Esophagus muscularis mucosa (tissue), 3 donors: ENCODE measurements at regions not wholly inside any gene's neighbourhood (a gene's known extent, or its start where the extent isn't known, plus 50 kb on each side); places are given as distances from the start of the nearest gene placed in this dataset.
"Not testable (repeated sequence)": the region's sequence is repeated elsewhere in the genome, so short reads cannot be mapped to it uniquely, and the experiment has no call there.

ENCODE experiments used
- POLR2A ChIP-seq: fragments of 450-650 bp; IDR thresholded peaks from one replicate; pipeline ENCODE4 v1.6.1; 2017; ENCODE audit warnings: antibody characterized with exemption, moderate library complexity, mild to moderate bottlenecking, low read depth
- TF ChIP-seq, protein P1 (sequence below), 3 experiments: fragments of 200-600 bp in 2 of 3; fragments of 450-650 bp in 1 of 3; sonication (generic) in 2 of 3; IDR thresholded peaks; one replicate each; pipeline ENCODE4 v1.5.1; 2017 to 2019; ENCODE audit warnings: antibody characterized with exemption in 3 of 3, mild to moderate bottlenecking in 2 of 3, moderate library complexity in 1 of 3

DNA sequence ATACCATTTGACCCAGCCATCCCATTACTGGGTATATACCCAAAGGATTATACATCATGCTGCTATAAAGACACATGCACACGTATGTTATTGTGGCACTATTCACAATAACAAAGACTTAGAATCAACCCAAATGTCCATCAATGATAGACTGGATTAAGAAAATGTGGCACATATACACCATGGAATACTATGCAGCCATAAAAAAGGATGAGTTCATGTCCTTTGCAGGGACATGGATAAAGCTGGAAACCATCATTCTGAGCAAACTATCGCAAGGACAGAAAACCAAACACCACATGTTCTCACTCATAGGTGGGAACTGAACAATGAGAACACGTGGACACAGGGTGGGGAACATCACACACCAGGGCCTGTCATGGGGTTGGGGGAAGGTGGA is 237.6 kb upstream of the KRR1 start:
- not testable (repeated sequence) for TF ChIP-seq POLR2A
- TF ChIP-seq, protein P1, sequence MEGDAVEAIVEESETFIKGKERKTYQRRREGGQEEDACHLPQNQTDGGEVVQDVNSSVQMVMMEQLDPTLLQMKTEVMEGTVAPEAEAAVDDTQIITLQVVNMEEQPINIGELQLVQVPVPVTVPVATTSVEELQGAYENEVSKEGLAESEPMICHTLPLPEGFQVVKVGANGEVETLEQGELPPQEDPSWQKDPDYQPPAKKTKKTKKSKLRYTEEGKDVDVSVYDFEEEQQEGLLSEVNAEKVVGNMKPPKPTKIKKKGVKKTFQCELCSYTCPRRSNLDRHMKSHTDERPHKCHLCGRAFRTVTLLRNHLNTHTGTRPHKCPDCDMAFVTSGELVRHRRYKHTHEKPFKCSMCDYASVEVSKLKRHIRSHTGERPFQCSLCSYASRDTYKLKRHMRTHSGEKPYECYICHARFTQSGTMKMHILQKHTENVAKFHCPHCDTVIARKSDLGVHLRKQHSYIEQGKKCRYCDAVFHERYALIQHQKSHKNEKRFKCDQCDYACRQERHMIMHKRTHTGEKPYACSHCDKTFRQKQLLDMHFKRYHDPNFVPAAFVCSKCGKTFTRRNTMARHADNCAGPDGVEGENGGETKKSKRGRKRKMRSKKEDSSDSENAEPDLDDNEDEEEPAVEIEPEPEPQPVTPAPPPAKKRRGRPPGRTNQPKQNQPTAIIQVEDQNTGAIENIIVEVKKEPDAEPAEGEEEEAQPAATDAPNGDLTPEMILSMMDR (IDR thresholded peaks at IDR 0.05) = not testable (repeated sequence)
